Liver (tissue), 8 donors: ENCODE measurements at regions not wholly inside any gene's neighbourhood (a gene's known extent, or its start where the extent isn't known, plus 50 kb on each side); places are given as distances from the start of the nearest gene placed in this dataset.

Source experiments
- DNase-seq: peaks from one replicate; pipeline ENCODE4 v3.0.0-alpha.2; 2017; ENCODE audit warnings: low spot score
- H3K27ac ChIP-seq, 2 donors: one replicate each; pipeline ENCODE4 v1.7.0; 2013; ENCODE audit warnings: inconsistent platforms in 2 of 2, low read length in 2 of 2, control low read depth in 1 of 2, low read depth in 1 of 2, mild to moderate bottlenecking in 1 of 2
- H3K27me3 ChIP-seq, 4 donors: one replicate each; pipeline versions ENCODE4 v1.6.1 to v1.7.0; 2013; ENCODE audit warnings: low read length in 3 of 4, inconsistent platforms in 1 of 4, mild to moderate bottlenecking in 1 of 4, moderate library complexity in 1 of 4; ENCODE audit not compliant: control insufficient read depth in 4 of 4, insufficient read depth in 4 of 4
- H3K36me3 ChIP-seq, 4 donors: one replicate each; pipeline versions ENCODE4 v1.6.1 to v1.7.0; 2013; ENCODE audit warnings: low read length in 3 of 4, mild to moderate bottlenecking in 3 of 4, low read depth in 1 of 4, moderate library complexity in 1 of 4; ENCODE audit not compliant: control insufficient read depth in 4 of 4, insufficient read depth in 3 of 4
- H3K4me1 ChIP-seq, 4 donors: one replicate each; pipeline versions ENCODE4 v1.6.1 to v1.7.0; 2013; ENCODE audit warnings: low read length in 3 of 4, mild to moderate bottlenecking in 3 of 4, moderate library complexity in 1 of 4; ENCODE audit not compliant: control insufficient read depth in 4 of 4, insufficient read depth in 4 of 4
- H3K4me3 ChIP-seq, 3 donors: one replicate each; pipeline versions ENCODE4 v1.6.1 to v1.7.0; 2013; ENCODE audit warnings: low read length in 3 of 3, control low read depth in 1 of 3, low read depth in 1 of 3, mild to moderate bottlenecking in 1 of 3
- H3K9ac ChIP-seq, 2 donors: one replicate each; pipeline ENCODE4 v1.7.0; 2013; ENCODE audit warnings: low read length in 2 of 2, mild to moderate bottlenecking in 2 of 2, moderate library complexity in 2 of 2, control low read depth in 1 of 2, low read depth in 1 of 2
- H3K9me3 ChIP-seq, 4 donors: one replicate each; pipeline versions ENCODE4 v1.6.1 to v1.7.0; 2013; ENCODE audit warnings: low read length in 3 of 4; ENCODE audit not compliant: control insufficient read depth in 4 of 4
- ATF3 ChIP-seq: IDR thresholded peaks from 2 replicates; pipeline ENCODE4 v1.6.1; 2016; ENCODE audit warnings: antibody characterized with exemption
- FOXA1 ChIP-seq: IDR thresholded peaks from 2 replicates; pipeline ENCODE4 v1.6.1; 2016; ENCODE audit warnings: antibody characterized with exemption
- GABPA ChIP-seq, 2 donors: IDR thresholded peaks in 1 of 2; conservative IDR thresholded peaks in 1 of 2; 2 replicates each; pipeline ENCODE4 v1.6.1; 2016; ENCODE audit warnings: antibody characterized with exemption in 2 of 2, mild to moderate bottlenecking in 1 of 2, moderate library complexity in 1 of 2
- HNF4A ChIP-seq, 2 donors: conservative IDR thresholded peaks; 2 replicates each; pipeline ENCODE4 v1.6.1; 2016; ENCODE audit warnings: antibody characterized with exemption in 2 of 2, mild to moderate bottlenecking in 2 of 2
- HNF4G ChIP-seq: IDR thresholded peaks from 2 replicates; pipeline ENCODE4 v1.6.1; 2016; ENCODE audit warnings: antibody characterized with exemption
- JUND ChIP-seq, 2 donors: IDR thresholded peaks; 2 replicates each; pipeline ENCODE4 v1.6.1; 2016; ENCODE audit warnings: antibody characterized with exemption in 2 of 2
- MAX ChIP-seq: IDR thresholded peaks from 2 replicates; pipeline ENCODE4 v1.6.1; 2016; ENCODE audit warnings: antibody characterized with exemption
- NR2F2 ChIP-seq: IDR thresholded peaks from 2 replicates; pipeline ENCODE4 v1.6.1; 2016; ENCODE audit warnings: antibody characterized with exemption
- RAD21 ChIP-seq, 2 donors: IDR thresholded peaks; 2 replicates each; pipeline ENCODE4 v1.6.1; 2016; ENCODE audit warnings: antibody characterized with exemption in 2 of 2, mild to moderate bottlenecking in 2 of 2
- REST ChIP-seq: IDR thresholded peaks from 2 replicates; pipeline ENCODE4 v1.6.1; 2016; ENCODE audit warnings: antibody characterized with exemption, mild to moderate bottlenecking
- RXRA ChIP-seq, 2 donors: IDR thresholded peaks; 2 replicates each; pipeline ENCODE4 v1.6.1; 2017 to 2018; ENCODE audit warnings: antibody characterized with exemption in 2 of 2, mild to moderate bottlenecking in 1 of 2
- SP1 ChIP-seq: IDR thresholded peaks from 2 replicates; pipeline ENCODE4 v1.6.1; 2018; ENCODE audit warnings: antibody characterized with exemption, mild to moderate bottlenecking
- YY1 ChIP-seq: IDR thresholded peaks from 2 replicates; pipeline ENCODE4 v1.6.1; 2016; ENCODE audit warnings: antibody characterized with exemption, mild to moderate bottlenecking
- WGBS: extraction: QIAGEN DNeasy Blood & Tissue Kit; methylation state at CpG from one replicate; pipeline ENCODE4 v1.1.7; 2013; 5-methylcytosine and 5-hydroxymethylcytosine counted together
- TF ChIP-seq, protein P1 (sequence below): fragments of 150-350 bp; IDR thresholded peaks from 2 replicates; pipeline ENCODE4 v1.5.1; 2017; ENCODE audit warnings: improper control_type of control experiment, low read depth, low read length; ENCODE audit not compliant: missing input control
- donor health status: healthy.
- donor health status: healthy.
- donor health status: healthy.
- donor health status: healthy.
- donor health status: healthy.

- Histone ChIP-seq H3K9me3 (no peaks in the 10 kb centered on the region), H3K27me3 (no peaks in the 10 kb centered on the region), H3K36me3 (no peaks in the 10 kb centered on the region), H3K4me1 (no peaks in the 10 kb centered on the region), H3K9ac (no peak overlapping the region), H3K4me3 (no peak overlapping the region), H3K27ac (no peak overlapping the region)
- DNase-seq, result no peak
- TF ChIP-seq MAX, result no peak
- no peak for TF ChIP-seq SP1
- TF ChIP-seq ATF3, result no peak
- TF ChIP-seq, protein P1, sequence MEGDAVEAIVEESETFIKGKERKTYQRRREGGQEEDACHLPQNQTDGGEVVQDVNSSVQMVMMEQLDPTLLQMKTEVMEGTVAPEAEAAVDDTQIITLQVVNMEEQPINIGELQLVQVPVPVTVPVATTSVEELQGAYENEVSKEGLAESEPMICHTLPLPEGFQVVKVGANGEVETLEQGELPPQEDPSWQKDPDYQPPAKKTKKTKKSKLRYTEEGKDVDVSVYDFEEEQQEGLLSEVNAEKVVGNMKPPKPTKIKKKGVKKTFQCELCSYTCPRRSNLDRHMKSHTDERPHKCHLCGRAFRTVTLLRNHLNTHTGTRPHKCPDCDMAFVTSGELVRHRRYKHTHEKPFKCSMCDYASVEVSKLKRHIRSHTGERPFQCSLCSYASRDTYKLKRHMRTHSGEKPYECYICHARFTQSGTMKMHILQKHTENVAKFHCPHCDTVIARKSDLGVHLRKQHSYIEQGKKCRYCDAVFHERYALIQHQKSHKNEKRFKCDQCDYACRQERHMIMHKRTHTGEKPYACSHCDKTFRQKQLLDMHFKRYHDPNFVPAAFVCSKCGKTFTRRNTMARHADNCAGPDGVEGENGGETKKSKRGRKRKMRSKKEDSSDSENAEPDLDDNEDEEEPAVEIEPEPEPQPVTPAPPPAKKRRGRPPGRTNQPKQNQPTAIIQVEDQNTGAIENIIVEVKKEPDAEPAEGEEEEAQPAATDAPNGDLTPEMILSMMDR, result no peak
- no peak for TF ChIP-seq HNF4G
- no peak for TF ChIP-seq NR2F2
- no peak for TF ChIP-seq RAD21 (IDR thresholded peaks at IDR 0.05)
- no peak for TF ChIP-seq FOXA1
- no peak for TF ChIP-seq JUND (IDR thresholded peaks at IDR 0.05)
- TF ChIP-seq YY1, result no peak
These were observed 1389.0 kb upstream of the IGFBP7 start for GRCh38 chr4:58499182-58499581.

- Histone ChIP-seq H3K27ac (no peak overlapping the region), H3K4me3 (no peak overlapping the region), H3K9me3 (no peaks in the 10 kb centered on the region), H3K36me3 (no peaks in the 10 kb centered on the region), H3K4me1 (no peaks in the 10 kb centered on the region), H3K9ac (no peak overlapping the region), H3K27me3 (no peaks in the 10 kb centered on the region)
- WGBS, result 68% methylated on average over 2 of the region's 2 CpGs
- TF ChIP-seq HNF4G (no peak), MAX (no peak), HNF4A (conservative IDR thresholded peaks at IDR 0.05) (no peak), GABPA (IDR thresholded peaks at IDR 0.05 in 1 of 2, conservative IDR thresholded peaks at IDR 0.05 in 1 of 2) (no peak), SP1 (no peak), JUND (IDR thresholded peaks at IDR 0.05) (no peak), RXRA (IDR thresholded peaks at IDR 0.05) (no peak), REST (no peak), YY1 (no peak), FOXA1 (no peak)
- TF ChIP-seq, protein P1, result no peak
- no peak for DNase-seq
These were observed 1381.4 kb upstream of the IGFBP7 start for GRCh38 chr4:58491620-58492019.
